GM12872 (cell line): ENCODE measurements at regions not wholly inside any gene's neighbourhood (a gene's known extent, or its start where the extent isn't known, plus 50 kb on each side); places are given as distances from the start of the nearest gene placed in this dataset.

Experiments used
- TF ChIP-seq, protein P1 (sequence below): IDR thresholded peaks from 3 replicates; pipeline ENCODE4 v1.5.1; 2011; ENCODE audit warnings: low read depth, mild to moderate bottlenecking, low read length, moderate library complexity; ENCODE audit not compliant: insufficient read depth

DNA sequence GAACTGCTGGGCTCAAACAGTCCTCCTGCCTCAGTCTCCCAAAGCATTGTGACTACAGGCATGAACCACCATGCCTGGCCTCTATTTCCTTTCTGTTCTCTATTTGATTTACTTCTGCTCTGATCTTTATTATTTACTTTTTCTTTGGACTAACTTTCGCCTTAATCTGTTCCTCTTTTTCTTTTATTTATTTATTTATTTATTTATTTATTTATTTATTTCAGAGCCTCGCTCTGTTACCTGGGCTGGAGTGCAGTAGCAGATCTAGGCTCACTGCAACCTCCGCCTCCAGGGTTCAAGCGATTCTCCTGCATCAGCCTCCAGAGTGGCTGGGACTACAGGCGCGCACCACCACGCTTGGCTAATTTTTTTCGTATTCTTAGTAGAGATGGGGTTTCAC lies 1158.3 kb upstream of the GOT2 start:
- TF ChIP-seq, protein P1, sequence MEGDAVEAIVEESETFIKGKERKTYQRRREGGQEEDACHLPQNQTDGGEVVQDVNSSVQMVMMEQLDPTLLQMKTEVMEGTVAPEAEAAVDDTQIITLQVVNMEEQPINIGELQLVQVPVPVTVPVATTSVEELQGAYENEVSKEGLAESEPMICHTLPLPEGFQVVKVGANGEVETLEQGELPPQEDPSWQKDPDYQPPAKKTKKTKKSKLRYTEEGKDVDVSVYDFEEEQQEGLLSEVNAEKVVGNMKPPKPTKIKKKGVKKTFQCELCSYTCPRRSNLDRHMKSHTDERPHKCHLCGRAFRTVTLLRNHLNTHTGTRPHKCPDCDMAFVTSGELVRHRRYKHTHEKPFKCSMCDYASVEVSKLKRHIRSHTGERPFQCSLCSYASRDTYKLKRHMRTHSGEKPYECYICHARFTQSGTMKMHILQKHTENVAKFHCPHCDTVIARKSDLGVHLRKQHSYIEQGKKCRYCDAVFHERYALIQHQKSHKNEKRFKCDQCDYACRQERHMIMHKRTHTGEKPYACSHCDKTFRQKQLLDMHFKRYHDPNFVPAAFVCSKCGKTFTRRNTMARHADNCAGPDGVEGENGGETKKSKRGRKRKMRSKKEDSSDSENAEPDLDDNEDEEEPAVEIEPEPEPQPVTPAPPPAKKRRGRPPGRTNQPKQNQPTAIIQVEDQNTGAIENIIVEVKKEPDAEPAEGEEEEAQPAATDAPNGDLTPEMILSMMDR, result no peak

DNA sequence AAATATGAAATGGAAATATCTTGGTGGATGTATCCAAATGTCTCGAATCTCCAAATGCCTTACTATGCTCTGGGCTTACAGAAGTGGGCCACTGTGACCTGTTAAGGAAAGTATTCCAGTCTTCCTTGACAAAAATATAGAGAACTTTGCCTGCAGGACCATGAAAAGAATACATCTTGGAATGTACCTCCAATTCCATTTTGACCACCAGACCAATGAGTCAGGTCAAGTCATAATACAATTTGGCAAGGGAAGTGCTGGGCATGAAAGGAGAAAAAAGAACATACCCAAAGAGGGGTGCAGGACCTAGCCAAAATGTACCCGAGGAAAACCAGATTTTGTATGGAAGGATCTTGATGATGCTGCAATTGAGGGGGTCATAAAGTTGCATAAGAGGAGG lies 1153.7 kb upstream of the GOT2 start:
- TF ChIP-seq, protein P1, result no peak

DNA sequence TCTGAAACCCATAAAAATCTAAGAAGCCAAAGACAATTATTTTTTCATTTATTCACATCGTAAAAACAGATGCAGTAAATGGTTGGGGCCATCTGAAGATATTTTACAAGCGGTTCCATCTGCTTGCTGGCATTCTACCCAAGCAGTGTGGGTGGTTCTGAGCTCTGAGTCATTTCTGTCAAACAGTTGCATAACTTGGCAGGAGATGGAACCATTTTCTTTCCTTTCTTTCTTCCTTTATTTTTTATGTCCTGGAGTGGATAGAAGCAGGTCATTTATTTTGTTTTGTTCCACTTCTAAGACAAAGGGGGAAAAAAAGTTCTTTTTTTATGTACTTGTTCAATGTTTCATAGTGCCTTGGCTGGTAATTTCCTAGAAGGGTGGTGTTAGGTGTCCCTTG lies 1151.9 kb upstream of the GOT2 start:
- TF ChIP-seq, protein P1, result no peak

DNA sequence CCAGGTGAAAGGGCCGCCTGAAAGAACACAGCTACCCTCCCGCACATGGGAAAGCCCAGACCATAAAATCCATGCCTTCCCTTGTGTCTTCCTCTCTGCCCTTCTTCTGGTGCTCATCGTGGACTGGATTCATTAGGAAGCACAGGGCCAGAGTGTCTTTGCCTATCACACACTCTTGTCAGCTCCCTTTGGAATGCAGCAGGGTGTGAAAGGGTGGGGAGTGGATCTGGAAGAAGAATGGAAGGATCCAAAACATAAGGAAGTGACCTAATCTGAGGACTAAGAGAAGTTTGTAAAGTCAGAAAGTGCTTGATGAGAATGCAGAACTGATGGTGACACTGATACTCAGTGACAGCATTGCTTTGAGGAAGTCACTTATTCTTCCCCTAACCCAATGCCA lies 1147.3 kb upstream of the GOT2 start:
- TF ChIP-seq, protein P1, result no peak

DNA sequence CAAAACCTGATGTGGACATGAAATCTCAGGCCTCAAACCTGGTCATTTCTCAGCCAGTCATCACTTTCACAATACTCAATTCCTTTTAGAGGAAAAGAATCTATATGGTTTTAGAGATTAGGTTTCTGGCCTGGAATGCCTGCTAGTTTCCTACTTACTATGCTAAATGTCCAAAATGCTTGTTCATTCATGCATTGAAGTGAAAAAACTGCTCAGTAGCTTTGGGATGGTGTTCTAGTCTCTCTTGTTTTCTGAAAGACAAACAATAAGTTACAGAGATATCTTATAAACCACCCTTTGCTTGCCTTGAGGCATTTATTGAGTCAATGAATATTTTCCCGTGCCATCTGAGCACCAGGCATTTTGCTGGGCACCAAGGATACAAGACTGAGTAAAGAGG lies 1146.5 kb upstream of the GOT2 start:
- TF ChIP-seq, protein P1, result no peak

DNA sequence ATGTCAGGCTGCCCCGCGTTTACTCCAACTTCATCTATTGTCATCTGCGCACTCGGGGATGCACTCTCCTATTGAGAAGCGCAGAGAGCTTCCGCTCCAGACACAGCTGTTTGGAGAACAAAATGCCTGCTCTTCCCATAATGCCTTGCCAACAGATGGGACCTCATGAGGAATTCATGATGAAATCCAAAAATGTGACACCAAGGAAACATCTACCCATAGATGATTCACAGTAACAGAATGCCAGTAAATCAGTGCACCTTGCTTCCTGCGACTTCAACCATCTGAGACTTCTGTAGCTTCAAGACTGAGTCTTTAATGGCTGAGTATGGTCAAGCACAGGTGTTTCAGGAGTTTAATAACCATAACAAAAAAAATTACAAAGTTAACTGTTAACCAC lies 1144.9 kb upstream of the GOT2 start:
- TF ChIP-seq, protein P1, result no peak

DNA sequence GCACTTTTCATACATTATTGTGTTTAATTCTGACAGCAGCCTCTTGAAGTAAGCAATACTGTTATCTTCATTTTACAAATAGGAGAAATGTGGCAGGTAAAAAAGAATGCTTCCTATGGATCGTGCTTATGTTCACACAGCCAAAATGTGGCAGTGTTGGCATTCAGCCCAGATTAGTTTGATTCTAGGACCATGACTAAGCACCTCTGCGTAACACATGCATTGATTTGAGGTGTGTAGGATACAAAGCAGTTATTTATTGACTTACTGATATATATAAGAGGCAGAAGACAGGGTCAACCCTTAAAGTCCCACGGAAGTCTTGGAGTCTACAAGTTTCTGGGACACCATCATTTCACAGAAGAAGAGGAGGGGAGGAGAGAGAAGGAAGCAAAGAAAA lies 1144.4 kb upstream of the GOT2 start:
- TF ChIP-seq, protein P1, result no peak
